Heart left ventricle (tissue), 16 donors: ENCODE measurements at regions not wholly inside any gene's neighbourhood (a gene's known extent, or its start where the extent isn't known, plus 50 kb on each side); places are given as distances from the start of the nearest gene placed in this dataset.

Experiments used
- ATAC-seq, 4 donors: fragments of 200-7000 bp; cut with Tn5 transposase; one replicate each; pipeline ENCODE4 v1.9.1; 2020 to 2022; ENCODE audit warnings: moderate library complexity in 4 of 4, mild to moderate bottlenecking in 3 of 4, moderate number of reproducible peaks in 1 of 4
- DNase-seq, 5 donors: peaks; one replicate each; pipeline ENCODE4 v3.0.0-alpha.2; 2020
- H3K27ac ChIP-seq, 12 donors: fragments of 200-600 bp; sonication (generic) in 4 of 12; one replicate each; pipeline versions ENCODE4 v1.5.0 to v1.8.0; 2016 to 2022; ENCODE audit warnings: mild to moderate bottlenecking in 2 of 12
- H3K27me3 ChIP-seq, 9 donors: fragments of 200-600 bp; sonication (generic) in 2 of 9; one replicate each; pipeline versions ENCODE4 v1.5.1 to v1.8.0; 2016 to 2022; ENCODE audit warnings: mild to moderate bottlenecking in 3 of 9
- H3K36me3 ChIP-seq, 9 donors: fragments of 200-600 bp; sonication (generic) in 2 of 9; one replicate each; pipeline versions ENCODE4 v1.5.0 to v1.8.0; 2018 to 2022; ENCODE audit warnings: mild to moderate bottlenecking in 2 of 9
- H3K4me1 ChIP-seq, 12 donors: fragments of 200-600 bp; sonication (generic) in 4 of 12; one replicate each; pipeline versions ENCODE4 v1.5.0 to v1.8.0; 2016 to 2022; ENCODE audit warnings: mild to moderate bottlenecking in 3 of 12
- H3K4me3 ChIP-seq, 12 donors: fragments of 200-600 bp; sonication (generic) in 4 of 12; one replicate each; pipeline versions ENCODE4 v1.5.0 to v1.8.0; 2017 to 2022; ENCODE audit warnings: mild to moderate bottlenecking in 9 of 12, moderate library complexity in 4 of 12
- H3K9me3 ChIP-seq, 12 donors: fragments of 200-600 bp; sonication (generic) in 4 of 12; one replicate each; pipeline versions ENCODE4 v1.5.0 to v1.8.0; 2016 to 2022; ENCODE audit warnings: mild to moderate bottlenecking in 1 of 12
- POLR2A ChIP-seq, 2 donors: fragments of 450-650 bp; IDR thresholded peaks; one replicate each; pipeline ENCODE4 v1.6.1; 2017; ENCODE audit warnings: antibody characterized with exemption in 2 of 2, mild to moderate bottlenecking in 2 of 2, moderate library complexity in 2 of 2
- WGBS, 4 donors: extraction: QIAGEN DNeasy Blood & Tissue Kit in 2 of 4; methylation state at CpG; one replicate each; pipeline versions ENCODE4 v1.1.5 to v1.1.7; 2013 to 2018; 5-methylcytosine and 5-hydroxymethylcytosine counted together
- intact Hi-C, 10 donors: fragments of 100-400 bp; cut with DNase I; formaldehyde crosslinking; loops; one replicate each; pipeline versions ENCODE4 v1.11.1 to v1.14.2; 2022
- TF ChIP-seq, protein P1 (sequence below), 12 donors: fragments of 200-600 bp; sonication (generic) in 4 of 12; IDR thresholded peaks; one replicate each; pipeline versions ENCODE4 v1.5.0 to v1.8.0; 2018 to 2022; ENCODE audit warnings: antibody characterized with exemption in 12 of 12, mild to moderate bottlenecking in 5 of 12
- donor health status: ischemic (EF 13 %, LVEDD 7.1; RV severe dilation, severe dysfunction).
- donor health status: healthy with polysubstance abuse.
- donor health status: DM: no; HTN: yes; CAD: no.
- donor health status: DM: no; HTN: no; CAD: no.
- donor health status: ischemic (EF 25% LVEDD 6.9; RV normal size, moderate dysfunction).
- donor health status: ischemic (EF 25% LVEDD 5.7; RV mildly dilated, moderate dysfunction).
- donor health status: healthy.
- donor health status: DM: yes; HTN: yes; CAD: no.
- donor health status: ischemic (EF 35%, LVEDD 5.7; RV mildly dilated, moderate dysfunction).
- donor health status: nonischemic (EF 11% LVEDD 7.7; RV severe dilation, severe dysfunction).
- donor health status: DM: yes; HTN: yes; CAD: no.
- donor health status: PGD.
- donor health status: ischemic (EF 29% LVEDD 5.4; RV normal size, mild dysfunction).
- donor health status: nonischemic (EF 23%, LVEDD 6.1; RV moderate dilation, normal function).

DNA sequence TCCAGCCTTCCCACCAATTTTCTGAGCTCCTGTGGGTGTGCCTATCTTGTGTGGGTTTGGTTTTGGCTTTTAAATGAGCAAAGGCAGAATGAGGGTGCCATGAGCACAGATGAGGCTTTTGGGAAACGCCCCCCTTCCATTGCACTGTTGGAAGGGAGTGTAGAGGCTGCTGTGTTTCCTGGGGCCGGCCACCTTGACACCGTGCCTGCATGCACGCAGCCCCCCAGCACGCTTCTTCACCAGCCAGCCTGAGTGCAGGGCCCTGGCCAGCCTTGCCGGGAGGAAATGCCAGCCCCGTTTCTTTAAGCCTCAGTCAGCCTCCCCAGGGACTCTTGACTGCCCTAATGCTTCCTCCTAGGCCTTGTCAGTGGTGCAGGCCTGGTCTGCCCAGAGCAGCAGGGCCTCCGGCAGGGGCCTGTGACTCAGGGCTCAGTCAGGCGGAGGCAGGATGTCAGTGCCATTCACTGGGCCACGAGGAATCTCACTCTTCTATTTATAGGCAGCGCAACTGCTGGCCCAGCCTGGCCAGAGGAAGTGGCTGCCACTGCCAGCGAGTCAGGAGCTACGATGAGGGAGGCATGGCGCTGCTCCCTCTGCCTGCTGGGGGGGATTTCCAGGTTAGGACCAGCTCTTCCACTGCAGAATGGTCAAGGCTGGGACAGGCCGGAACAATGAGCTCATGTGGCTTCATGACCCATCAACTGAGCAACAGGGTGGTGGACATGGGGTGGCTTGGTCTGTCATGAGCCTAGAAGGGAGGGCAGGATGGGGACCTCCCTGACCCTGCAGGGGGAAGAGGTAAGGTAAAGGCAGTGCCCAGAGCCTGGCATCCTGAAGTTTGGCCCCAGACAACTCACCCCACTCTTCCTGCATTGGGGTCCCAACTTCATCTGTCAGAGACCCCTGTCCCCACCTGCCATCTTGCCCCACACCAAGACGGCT is 205.2 kb downstream of the RAB11FIP4 start:
- intact Hi-C loops: loop anchor here in 1 of 10 donors (5.0 kb wide), 1 partner anchor 34 kb away; no protein-coding TSS in a partner anchor
- H3K4me3 ChIP-seq: no peak overlapping the region
- DNase-seq: peak; percentile 80 to 90 (median 86)
- no peaks in the 10 kb centered on the region for H3K9me3 ChIP-seq
- H3K27ac ChIP-seq: peak overlapping the region in 11 of 12 donors; percentile 77 to 94 (median 86)
- no peaks in the 10 kb centered on the region for H3K27me3 ChIP-seq
- peak; percentile 95 to 98 (median 96) for ATAC-seq
- H3K36me3 ChIP-seq: no peaks in the 10 kb centered on the region
- peak in 1 of 2 donors; percentile 22 for TF ChIP-seq POLR2A (IDR thresholded peaks at IDR 0.05)
- TF ChIP-seq, protein P1, sequence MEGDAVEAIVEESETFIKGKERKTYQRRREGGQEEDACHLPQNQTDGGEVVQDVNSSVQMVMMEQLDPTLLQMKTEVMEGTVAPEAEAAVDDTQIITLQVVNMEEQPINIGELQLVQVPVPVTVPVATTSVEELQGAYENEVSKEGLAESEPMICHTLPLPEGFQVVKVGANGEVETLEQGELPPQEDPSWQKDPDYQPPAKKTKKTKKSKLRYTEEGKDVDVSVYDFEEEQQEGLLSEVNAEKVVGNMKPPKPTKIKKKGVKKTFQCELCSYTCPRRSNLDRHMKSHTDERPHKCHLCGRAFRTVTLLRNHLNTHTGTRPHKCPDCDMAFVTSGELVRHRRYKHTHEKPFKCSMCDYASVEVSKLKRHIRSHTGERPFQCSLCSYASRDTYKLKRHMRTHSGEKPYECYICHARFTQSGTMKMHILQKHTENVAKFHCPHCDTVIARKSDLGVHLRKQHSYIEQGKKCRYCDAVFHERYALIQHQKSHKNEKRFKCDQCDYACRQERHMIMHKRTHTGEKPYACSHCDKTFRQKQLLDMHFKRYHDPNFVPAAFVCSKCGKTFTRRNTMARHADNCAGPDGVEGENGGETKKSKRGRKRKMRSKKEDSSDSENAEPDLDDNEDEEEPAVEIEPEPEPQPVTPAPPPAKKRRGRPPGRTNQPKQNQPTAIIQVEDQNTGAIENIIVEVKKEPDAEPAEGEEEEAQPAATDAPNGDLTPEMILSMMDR (IDR thresholded peaks at IDR 0.05): peak in 1 of 12 donors; percentile 36
- WGBS, 4 donors: 42 to 59% (median 50%) methylated on average over 9 to 16 of the region's 16 CpGs
- H3K4me1 ChIP-seq: peaks cover 0 to 28% (median 17%) of the 10 kb centered on the region in 12 donors

DNA sequence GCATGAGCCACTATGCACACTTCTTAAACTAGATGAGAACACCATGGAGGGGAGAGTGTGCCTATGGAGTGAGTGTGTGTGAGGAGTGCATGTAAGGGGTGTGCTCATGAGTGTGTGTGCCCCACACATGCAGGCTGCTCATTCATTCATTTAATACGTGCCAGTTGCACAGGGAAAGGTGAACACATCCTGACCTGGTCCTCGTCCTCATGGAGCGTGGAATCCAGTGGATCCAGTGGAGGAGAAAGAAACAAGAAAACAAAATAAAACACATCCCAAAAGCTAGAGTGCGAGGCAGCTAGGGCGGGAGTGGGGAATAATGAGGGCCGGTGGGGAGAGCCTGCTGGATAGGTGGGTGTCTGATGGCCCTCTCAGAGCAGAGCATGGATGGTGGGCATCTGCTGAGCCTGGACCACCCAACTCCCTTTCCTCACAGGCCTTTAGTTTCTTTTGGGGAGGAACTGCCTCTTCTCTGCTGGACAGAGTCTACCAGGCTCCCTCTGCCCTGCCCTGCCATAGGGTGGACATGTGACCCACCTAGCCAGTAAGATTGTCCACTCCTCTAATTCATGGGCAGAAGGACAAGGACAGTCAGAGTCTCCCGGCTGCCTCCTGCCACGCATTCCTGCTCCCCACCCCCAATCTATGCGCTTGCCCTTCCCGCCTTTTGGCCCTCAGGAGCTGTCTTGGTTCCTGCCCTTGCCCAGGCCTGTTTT is 204.3 kb downstream of the RAB11FIP4 start:
- Histone ChIP-seq H3K36me3 (peaks cover 0 to 4% (median 0%) of the 10 kb centered on the region in 9 donors), H3K27ac (peak overlapping the region in 11 of 12 donors; percentile 77 to 94 (median 86)), H3K4me1 (peaks cover 0 to 28% (median 17%) of the 10 kb centered on the region in 12 donors), H3K4me3 (no peak overlapping the region), H3K9me3 (no peaks in the 10 kb centered on the region), H3K27me3 (no peaks in the 10 kb centered on the region)
- ATAC-seq: no peak
- WGBS, 4 donors: 88 to 91% (median 90%) methylated on average over 10 of the region's 10 CpGs
- intact Hi-C loops: loop anchor here in 1 of 10 donors (5.0 kb wide), 1 partner anchor 34 kb away; no protein-coding TSS in a partner anchor
- no peak for DNase-seq
- TF ChIP-seq POLR2A (IDR thresholded peaks at IDR 0.05): no peak
- TF ChIP-seq, protein P1 (IDR thresholded peaks at IDR 0.05): no peak

DNA sequence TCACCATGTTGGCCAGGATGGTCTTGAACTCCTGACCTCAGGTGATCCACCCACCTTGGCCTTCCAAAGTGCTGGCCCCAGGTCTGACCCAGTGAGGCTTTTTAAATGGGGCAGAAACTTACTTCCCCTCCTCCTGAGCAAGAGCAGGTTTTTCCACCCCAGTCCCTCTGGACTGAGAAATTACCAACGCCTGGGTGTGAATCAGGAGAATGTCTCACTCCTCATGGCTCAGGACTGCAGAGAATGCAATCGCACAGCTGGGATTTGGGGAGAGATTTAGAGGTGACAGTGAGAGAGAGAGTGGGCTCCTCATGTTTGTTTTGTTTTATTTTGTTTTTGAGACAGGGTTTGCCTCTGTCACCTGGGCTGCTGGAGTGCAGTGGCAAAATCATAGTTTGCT is 203.6 kb downstream of the RAB11FIP4 start:
- Histone ChIP-seq H3K4me3 (no peak overlapping the region), H3K36me3 (peaks cover 0 to 4% (median 0%) of the 10 kb centered on the region in 9 donors), H3K9me3 (no peaks in the 10 kb centered on the region), H3K4me1 (peaks cover 0 to 28% (median 17%) of the 10 kb centered on the region in 12 donors), H3K27me3 (no peaks in the 10 kb centered on the region), H3K27ac (peak overlapping the region in 2 of 12 donors; percentile 86 to 94)
- DNase-seq (no peak), ATAC-seq (no peak)
- intact Hi-C loops: loop anchor here in 1 of 10 donors (5.0 kb wide), 1 partner anchor 33 kb away; no protein-coding TSS in a partner anchor
- TF ChIP-seq, protein P1 (IDR thresholded peaks at IDR 0.05): no peak
- TF ChIP-seq POLR2A (IDR thresholded peaks at IDR 0.05): no peak
- WGBS, 4 donors: 86 to 93% (median 91%) methylated on average over 2 of the region's 2 CpGs
